GM23338 (cell line): ENCODE measurements at regions not wholly inside any gene's neighbourhood (a gene's known extent, or its start where the extent isn't known, plus 50 kb on each side); places are given as distances from the start of the nearest gene placed in this dataset. TPM values are rescaled to one million over a fixed set of nuclear protein-coding genes. Genes with fewer than 3 reads are reported as not detected.

Experiments
- small RNA-seq: library from RNA; depleted of rRNA; stranded (forward); fragments of <200 nt; gene quantifications from one replicate; pipeline ENCODE3, GENCODE V24; 2014; ENCODE audit warnings: low replicate concordance

Small RNA genes lying in the stretch of these regions (small RNA-seq; reads per million reads assigned to genes)
- gene RF00012, result not detected
- 1.0 reads per million, percentile 63 among the genes with 10 or more reads in this experiment for gene RNA5SP62
- not detected for gene RNA5SP63
- gene RNU5F-6P, result not detected
